ENCODE measurements at regions not wholly inside any gene's neighbourhood (a gene's known extent, or its start where the extent isn't known, plus 50 kb on each side); places are given as distances from the start of the nearest gene placed in this dataset.

GRCh38 chr2:82853299-82853698 is 1605.8 kb downstream of the SUCLG1 start (continued):
- no peak for TF ChIP-seq ZNF37A (tag by site-specific recombination; IDR thresholded peaks at IDR 0.05)

GRCh38 chr2:82852787-82853186 is 1606.3 kb downstream of the SUCLG1 start:
- Histone ChIP-seq H3K36me3 (ENCODE audit: control insufficient read depth in 2 of 2, insufficient read depth in 1 of 2, low read length in 2 of 2) (no peaks in the 10 kb centered on the region), H3K4me3 (ENCODE audit: low read depth, low read length) (no peak overlapping the region), H3K4me1 (ENCODE audit: control insufficient read depth, insufficient read depth, low read length) (no peaks in the 10 kb centered on the region), H3K9me3 (ENCODE audit: control insufficient read depth, insufficient read depth, low read depth, low read length) (no peaks in the 10 kb centered on the region), H3K27ac (ENCODE audit: extremely low read depth, low read depth, low read length) (no peak overlapping the region)
- CTCF ChIA-PET, result no interaction called here
- POLR2A ChIA-PET, result no interaction called here
- TF ChIP-seq SP3 (tag by site-specific recombination; IDR thresholded peaks at IDR 0.05) (no peak), ZNF629 (tag by site-specific recombination; IDR thresholded peaks at IDR 0.05) (no peak), ZNF175 (tag by site-specific recombination; IDR thresholded peaks at IDR 0.05) (no peak), ZNF140 (tag by site-specific recombination; IDR thresholded peaks at IDR 0.05) (no peak), ZNF692 (tag by site-specific recombination; IDR thresholded peaks at IDR 0.05) (no peak), ZNF596 (tag by site-specific recombination; IDR thresholded peaks at IDR 0.05) (no peak), ZBTB1 (tag by site-specific recombination; IDR thresholded peaks at IDR 0.05) (no peak), SP7 (tag by site-specific recombination; IDR thresholded peaks at IDR 0.05) (no peak), ZNF133 (tag by site-specific recombination; IDR thresholded peaks at IDR 0.05) (no peak), ZFP41 (tag by site-specific recombination; IDR thresholded peaks at IDR 0.05; ENCODE audit: borderline replicate concordance) (no peak), REPIN1 (tag by site-specific recombination; IDR thresholded peaks at IDR 0.05; ENCODE audit: low read depth) (no peak), ZNF664 (tag by site-specific recombination; IDR thresholded peaks at IDR 0.05) (no peak), ZNF280D (tag by site-specific recombination; IDR thresholded peaks at IDR 0.05) (no peak), ZNF157 (tag by site-specific recombination; IDR thresholded peaks at IDR 0.05) (no peak)

GRCh38 chr2:82848285-82848684 is 1610.8 kb downstream of the SUCLG1 start:
- TF ChIP-seq SALL2 (tag by site-specific recombination; IDR thresholded peaks at IDR 0.05; ENCODE audit: borderline replicate concordance) (no peak), YY1 (tag by site-specific recombination; IDR thresholded peaks at IDR 0.05) (no peak), ZNF404 (tag by site-specific recombination; IDR thresholded peaks at IDR 0.05) (no peak), ZNF148 (tag by site-specific recombination; IDR thresholded peaks at IDR 0.05; ENCODE audit: borderline replicate concordance) (no peak), ZNF510 (tag by site-specific recombination; IDR thresholded peaks at IDR 0.05; ENCODE audit: insufficient replicate concordance) (no peak), ZNF157 (tag by site-specific recombination; IDR thresholded peaks at IDR 0.05) (no peak), ZNF837 (tag by site-specific recombination; IDR thresholded peaks at IDR 0.05) (no peak), ZNF792 (tag by site-specific recombination; IDR thresholded peaks at IDR 0.05) (no peak), ZNF280D (tag by site-specific recombination; IDR thresholded peaks at IDR 0.05) (no peak), ZNF626 (tag by site-specific recombination; IDR thresholded peaks at IDR 0.05) (no peak), ZNF202 (tag by site-specific recombination; IDR thresholded peaks at IDR 0.05; ENCODE audit: borderline replicate concordance) (no peak), ZBTB8A (tag by site-specific recombination; IDR thresholded peaks at IDR 0.05) (no peak), ZEB2 (tag by site-specific recombination; IDR thresholded peaks at IDR 0.05) (no peak)
- CTCF ChIA-PET, result no interaction called here

More at GRCh38 chr2:82848285-82848684, 1610.8 kb downstream of the SUCLG1 start:
- H3K9me3 ChIP-seq (ENCODE audit: control insufficient read depth, insufficient read depth, low read depth, low read length), result no peaks in the 10 kb centered on the region
- POLR2A ChIA-PET, result no interaction called here
- no peak overlapping the region for H3K4me3 ChIP-seq (ENCODE audit: low read depth, low read length)
- no peaks in the 10 kb centered on the region for H3K36me3 ChIP-seq (ENCODE audit: control insufficient read depth in 2 of 2, insufficient read depth in 1 of 2, low read length in 2 of 2)
- H3K27ac ChIP-seq (ENCODE audit: extremely low read depth, low read depth, low read length), result no peak overlapping the region
- no peaks in the 10 kb centered on the region for H3K4me1 ChIP-seq (ENCODE audit: control insufficient read depth, insufficient read depth, low read length)

Data from HEK293 (cell line).